Fibroblast of lung (primary cell): ENCODE measurements at regions not wholly inside any gene's neighbourhood (a gene's known extent, or its start where the extent isn't known, plus 50 kb on each side); places are given as distances from the start of the nearest gene placed in this dataset.

ENCODE experiments used
- DNase-seq, 2 donors: peaks; one replicate each; pipeline versions ENCODE4 v3.0.0 to v3.0.0-alpha.2; 2010; ENCODE audit warnings: low read depth in 2 of 2
- H2AFZ ChIP-seq: 2 replicates; pipeline ENCODE4 v1.5.1; 2012; ENCODE audit warnings: low read length, control low read depth, inconsistent platforms
- H3K27ac ChIP-seq: 2 replicates; pipeline ENCODE4 v1.5.1; 2011; ENCODE audit warnings: low read length, control low read depth; ENCODE audit not compliant: insufficient read depth
- H3K27me3 ChIP-seq: 2 replicates; pipeline ENCODE4 v1.5.1; 2011; ENCODE audit warnings: mild to moderate bottlenecking, low read length; ENCODE audit not compliant: control insufficient read depth, insufficient read depth
- H3K36me3 ChIP-seq: 2 replicates; pipeline ENCODE4 v1.5.1; 2011; ENCODE audit warnings: low read length; ENCODE audit not compliant: control insufficient read depth, insufficient read depth
- H3K4me1 ChIP-seq: 2 replicates; pipeline ENCODE4 v1.5.1; 2011; ENCODE audit warnings: low read length; ENCODE audit not compliant: control insufficient read depth, insufficient read depth; ENCODE audit errors: extremely low read depth
- H3K4me2 ChIP-seq: 2 replicates; pipeline ENCODE4 v1.5.1; 2011; ENCODE audit warnings: low read length, control low read depth; ENCODE audit not compliant: insufficient read depth; ENCODE audit errors: extremely low read depth
- H3K4me3 ChIP-seq, 4 experiments: fragments of 200-600 bp in 1 of 4; sonication (generic) in 1 of 4; replicated peaks in 1 of 4; 2 replicates each; pipeline ENCODE4 v1.5.1; 2011 to 2016; ENCODE audit warnings: low read length in 4 of 4, low read depth in 3 of 4, mild to moderate bottlenecking in 3 of 4, control low read depth in 2 of 4, inconsistent platforms in 1 of 4, mixed read lengths in 1 of 4; ENCODE audit not compliant: insufficient read depth in 1 of 4; ENCODE audit errors: control extremely low read depth in 1 of 4
- H3K79me2 ChIP-seq: 2 replicates; pipeline ENCODE4 v1.5.1; 2012; ENCODE audit warnings: mild to moderate bottlenecking, low read length, inconsistent platforms; ENCODE audit not compliant: control insufficient read depth, insufficient read depth
- H3K9ac ChIP-seq: 2 replicates; pipeline ENCODE4 v1.5.1; 2011; ENCODE audit warnings: mild to moderate bottlenecking, low read length, control low read depth; ENCODE audit not compliant: insufficient read depth
- H3K9me3 ChIP-seq: 2 replicates; pipeline ENCODE4 v1.5.1; 2012; ENCODE audit warnings: low read depth, low read length; ENCODE audit not compliant: control insufficient read depth, insufficient read depth
- H4K20me1 ChIP-seq: 2 replicates; pipeline ENCODE4 v1.5.1; 2011; ENCODE audit warnings: low read length; ENCODE audit not compliant: control insufficient read depth, insufficient read depth; ENCODE audit errors: extremely low read depth
- CTCF ChIP-seq, 2 donors: IDR thresholded peaks in 1 of 2; conservative IDR thresholded peaks in 1 of 2; 1 replicate in 1 of 2; 2 replicates in 1 of 2; pipeline ENCODE4 v1.5.1; 2011 to 2012; ENCODE audit warnings: low read length in 2 of 2, control low read depth in 1 of 2, inconsistent platforms in 1 of 2, low read depth in 1 of 2, mild to moderate bottlenecking in 1 of 2
- EZH2 ChIP-seq: IDR thresholded peaks from 2 replicates; pipeline ENCODE4 v1.5.1; 2012; ENCODE audit warnings: low read length, control low read depth, mild to moderate bottlenecking; ENCODE audit errors: missing control alignments

- no peak overlapping the region for H3K27ac ChIP-seq
- no peak overlapping the region for H3K4me2 ChIP-seq
- H3K4me3 ChIP-seq, result no peak overlapping the region
- no peaks in the 10 kb centered on the region for H4K20me1 ChIP-seq
- H2AFZ ChIP-seq, result no peak overlapping the region
- no peaks in the 10 kb centered on the region for H3K27me3 ChIP-seq
- no peaks in the 10 kb centered on the region for H3K4me1 ChIP-seq
- no peaks in the 10 kb centered on the region for H3K79me2 ChIP-seq
- no peaks in the 10 kb centered on the region for H3K9me3 ChIP-seq
- H3K9ac ChIP-seq, result no peak overlapping the region
- no peak for DNase-seq
- TF ChIP-seq EZH2 (no peak), CTCF (conservative IDR thresholded peaks at IDR 0.05 in 1 of 2, IDR thresholded peaks at IDR 0.05 in 1 of 2; ENCODE audit: low read depth in 1 of 2, low read length in 2 of 2) (no peak)
- H3K36me3 ChIP-seq, result no peaks in the 10 kb centered on the region
These were observed 294.1 kb downstream of the ATPSCKMT start for GRCh38 chr5:9955586-9955985.

GRCh38 chr5:9954869-9955268 is 294.8 kb downstream of the ATPSCKMT start:
- Histone ChIP-seq H3K79me2 (no peaks in the 10 kb centered on the region), H3K27me3 (no peaks in the 10 kb centered on the region), H4K20me1 (no peaks in the 10 kb centered on the region), H2AFZ (no peak overlapping the region), H3K36me3 (no peaks in the 10 kb centered on the region), H3K9me3 (no peaks in the 10 kb centered on the region), H3K9ac (no peak overlapping the region), H3K4me3 (no peak overlapping the region), H3K27ac (no peak overlapping the region), H3K4me1 (no peaks in the 10 kb centered on the region), H3K4me2 (no peak overlapping the region)
- TF ChIP-seq EZH2, result no peak
- no peak for TF ChIP-seq CTCF (conservative IDR thresholded peaks at IDR 0.05 in 1 of 2, IDR thresholded peaks at IDR 0.05 in 1 of 2; ENCODE audit: low read depth in 1 of 2, low read length in 2 of 2)
- DNase-seq, result no peak

GRCh38 chr5:9953691-9954090 is 296.0 kb downstream of the ATPSCKMT start:
- H3K27ac ChIP-seq, result no peak overlapping the region
- no peaks in the 10 kb centered on the region for H3K4me1 ChIP-seq
- no peak for DNase-seq
- H3K9ac ChIP-seq, result no peak overlapping the region
- H3K4me2 ChIP-seq, result no peak overlapping the region
- no peak overlapping the region for H3K4me3 ChIP-seq
- no peaks in the 10 kb centered on the region for H4K20me1 ChIP-seq
- no peak for TF ChIP-seq CTCF (conservative IDR thresholded peaks at IDR 0.05 in 1 of 2, IDR thresholded peaks at IDR 0.05 in 1 of 2; ENCODE audit: low read depth in 1 of 2, low read length in 2 of 2)
- no peak for TF ChIP-seq EZH2
- H3K79me2 ChIP-seq, result no peaks in the 10 kb centered on the region
- no peaks in the 10 kb centered on the region for H3K9me3 ChIP-seq
- H3K36me3 ChIP-seq, result no peaks in the 10 kb centered on the region
- no peaks in the 10 kb centered on the region for H3K27me3 ChIP-seq
- H2AFZ ChIP-seq, result no peak overlapping the region
